Effector CD8-positive, alpha-beta T cell (primary cell): ENCODE measurements at regions not wholly inside any gene's neighbourhood (a gene's known extent, or its start where the extent isn't known, plus 50 kb on each side); places are given as distances from the start of the nearest gene placed in this dataset.
"Not testable (repeated sequence)": the region's sequence is repeated elsewhere in the genome, so short reads cannot be mapped to it uniquely, and the experiment has no call there.

Source experiments
- DNase-seq: peaks from one replicate; lab custom pipeline; 2025; lab: John Stamatoyannopoulos, UW

- DNase-seq = no peak
Measured at GRCh38 chr1:148315071-148315811, 163.2 kb upstream of the NBPF11 start.

- DNase-seq = no peak
Measured at GRCh38 chr1:148310807-148311206, 158.7 kb upstream of the NBPF11 start.

GRCh38 chr1:148309940-148310500 lies 157.9 kb upstream of the NBPF11 start:
- no peak for DNase-seq

GRCh38 chr1:148308832-148309458 lies 156.9 kb upstream of the NBPF11 start:
- DNase-seq = no peak

- DNase-seq = no peak
Measured at GRCh38 chr1:148307583-148308185, 155.6 kb upstream of the NBPF11 start.

- DNase-seq = not testable (repeated sequence)
Measured at GRCh38 chr1:148304935-148305334, 152.9 kb upstream of the NBPF11 start.

- not testable (repeated sequence) for DNase-seq
Measured at GRCh38 chr1:148302586-148303364, 150.7 kb upstream of the NBPF11 start.

GRCh38 chr1:148297852-148298251 lies 145.8 kb upstream of the NBPF11 start:
- not testable (repeated sequence) for DNase-seq

GRCh38 chr1:148296511-148296910 lies 144.4 kb upstream of the NBPF11 start:
- no peak for DNase-seq

- no peak for DNase-seq
Measured at GRCh38 chr1:148294116-148294807, 142.2 kb upstream of the NBPF11 start.

- no peak for DNase-seq
Measured at GRCh38 chr1:148293651-148294050, 141.6 kb upstream of the NBPF11 start.

- DNase-seq = no peak
Measured at GRCh38 chr1:148292915-148293314, 140.8 kb upstream of the NBPF11 start.

GRCh38 chr1:148290881-148291280 lies 138.8 kb upstream of the NBPF11 start:
- no peak for DNase-seq

GRCh38 chr1:148289647-148290046 lies 137.6 kb upstream of the NBPF11 start:
- DNase-seq = no peak

GRCh38 chr1:148285946-148286345 lies 133.9 kb upstream of the NBPF11 start:
- DNase-seq = not testable (repeated sequence)

- DNase-seq = not testable (repeated sequence)
Measured at GRCh38 chr1:148280831-148281572, 128.9 kb upstream of the NBPF11 start.

- DNase-seq = not testable (repeated sequence)
Measured at GRCh38 chr1:148279002-148279542, 127.0 kb upstream of the NBPF11 start.

- not testable (repeated sequence) for DNase-seq
Measured at GRCh38 chr1:148277865-148278279, 125.8 kb upstream of the NBPF11 start.

GRCh38 chr1:148267066-148267465 lies 115.0 kb upstream of the NBPF11 start:
- not testable (repeated sequence) for DNase-seq
